Neuronal stem cell (in vitro differentiated cells): ENCODE measurements at regions not wholly inside any gene's neighbourhood (a gene's known extent, or its start where the extent isn't known, plus 50 kb on each side); places are given as distances from the start of the nearest gene placed in this dataset.

Experiments used
- DNase-seq: peaks from one replicate; pipeline ENCODE4 v3.0.0-alpha.2; 2013; ENCODE audit warnings: low spot score
- H2AFZ ChIP-seq: one replicate; pipeline ENCODE4 v1.6.1; 2013; ENCODE audit warnings: mild to moderate bottlenecking, low read length, inconsistent platforms
- H2AK5ac ChIP-seq: 2 replicates; pipeline ENCODE4 v1.6.1; 2013; ENCODE audit warnings: low read depth, mild to moderate bottlenecking, inconsistent platforms, low read length, moderate library complexity, mixed read lengths
- H2BK120ac ChIP-seq: 2 replicates; pipeline ENCODE4 v1.6.1; 2013; ENCODE audit warnings: low read depth, mild to moderate bottlenecking, inconsistent platforms, low read length, moderate library complexity, mixed read lengths
- H2BK12ac ChIP-seq: one replicate; pipeline ENCODE4 v1.6.1; 2013; ENCODE audit warnings: low read length, inconsistent platforms
- H2BK15ac ChIP-seq: 2 replicates; pipeline ENCODE4 v1.6.1; 2013; ENCODE audit warnings: mild to moderate bottlenecking, low read length, inconsistent platforms, mixed read lengths
- H2BK5ac ChIP-seq: one replicate; pipeline ENCODE4 v1.6.1; 2013; ENCODE audit warnings: inconsistent platforms, mild to moderate bottlenecking, low read length, moderate library complexity
- H3K14ac ChIP-seq: one replicate; pipeline ENCODE4 v1.6.1; 2013; ENCODE audit warnings: low read length, inconsistent platforms
- H3K18ac ChIP-seq: 2 replicates; pipeline ENCODE4 v1.6.1; 2013; ENCODE audit warnings: low read length, inconsistent platforms
- H3K23ac ChIP-seq: 2 replicates; pipeline ENCODE4 v1.6.1; 2013; ENCODE audit warnings: low read depth, mild to moderate bottlenecking, mixed read lengths, low read length, inconsistent platforms; ENCODE audit not compliant: poor library complexity
- H3K27ac ChIP-seq: replicated peaks from 3 replicates; pipeline ENCODE4 v1.5.1; 2013; ENCODE audit warnings: low read length, inconsistent platforms
- H3K27me3 ChIP-seq, 3 experiments: 2 replicates each; pipeline ENCODE4 v1.6.1; 2013; ENCODE audit warnings: low read length in 3 of 3, mild to moderate bottlenecking in 2 of 3, inconsistent platforms in 1 of 3, low read depth in 1 of 3, mixed read lengths in 1 of 3, moderate library complexity in 1 of 3; ENCODE audit not compliant: control insufficient read depth in 3 of 3, insufficient read depth in 3 of 3
- H3K36me3 ChIP-seq, 2 donors: replicated peaks in 1 of 2; 2 replicates each; pipeline ENCODE4 v1.6.1; 2013; ENCODE audit warnings: low read length in 2 of 2; ENCODE audit not compliant: control insufficient read depth in 2 of 2, insufficient read depth in 2 of 2
- H3K4ac ChIP-seq: 2 replicates; pipeline ENCODE4 v1.6.1; 2013; ENCODE audit warnings: inconsistent platforms, mild to moderate bottlenecking, low read length, moderate library complexity
- H3K4me1 ChIP-seq, 2 donors: 1 replicate in 1 of 2; 2 replicates in 1 of 2; pipeline ENCODE4 v1.6.1; 2013; ENCODE audit warnings: low read length in 2 of 2, low read depth in 1 of 2; ENCODE audit not compliant: control insufficient read depth in 2 of 2, insufficient read depth in 1 of 2
- H3K4me2 ChIP-seq: one replicate; pipeline ENCODE4 v1.6.1; 2013; ENCODE audit warnings: mild to moderate bottlenecking, low read length, inconsistent platforms; ENCODE audit not compliant: insufficient read depth, poor library complexity, severe bottlenecking
- H3K4me3 ChIP-seq, 2 donors: 2 replicates each; pipeline ENCODE4 v1.5.1; 2013; ENCODE audit warnings: low read length in 2 of 2, mild to moderate bottlenecking in 2 of 2, inconsistent platforms in 1 of 2, moderate library complexity in 1 of 2
- H3K79me1 ChIP-seq: one replicate; pipeline ENCODE4 v1.6.1; 2013; ENCODE audit warnings: low read depth, mild to moderate bottlenecking, inconsistent platforms, low read length, moderate library complexity
- H3K9ac ChIP-seq: one replicate; pipeline ENCODE4 v1.6.1; 2013; ENCODE audit warnings: mild to moderate bottlenecking, low read depth, low read length, inconsistent platforms; ENCODE audit not compliant: poor library complexity
- H3K9me3 ChIP-seq, 2 donors: replicated peaks in 1 of 2; 2 replicates each; pipeline versions ENCODE3 to v1.6.1; 2013; ENCODE audit warnings: low read length in 2 of 2, mild to moderate bottlenecking in 2 of 2, inconsistent platforms in 1 of 2, low read depth in 1 of 2, mixed read lengths in 1 of 2, moderate library complexity in 1 of 2; ENCODE audit not compliant: control insufficient read depth in 2 of 2, insufficient read depth in 1 of 2
- H4K8ac ChIP-seq: one replicate; pipeline ENCODE4 v1.6.1; 2013; ENCODE audit warnings: low read depth, mild to moderate bottlenecking, inconsistent platforms, low read length, moderate library complexity
- H4K91ac ChIP-seq: one replicate; pipeline ENCODE4 v1.6.1; 2013; ENCODE audit warnings: low read length, low read depth, mild to moderate bottlenecking, inconsistent platforms; ENCODE audit not compliant: poor library complexity
- WGBS, 2 donors: extraction: QIAGEN DNeasy Blood & Tissue Kit; methylation state at CpG; one replicate each; pipeline ENCODE4 v1.1.7; 2013; ENCODE audit warnings: missing lambda C conversion rate in 2 of 2, mixed read lengths in 1 of 2; ENCODE audit not compliant: insufficient read length in 2 of 2, insufficient replicate concordance in 1 of 2; ENCODE audit errors: extremely low coverage in 2 of 2; 5-methylcytosine and 5-hydroxymethylcytosine counted together

DNA sequence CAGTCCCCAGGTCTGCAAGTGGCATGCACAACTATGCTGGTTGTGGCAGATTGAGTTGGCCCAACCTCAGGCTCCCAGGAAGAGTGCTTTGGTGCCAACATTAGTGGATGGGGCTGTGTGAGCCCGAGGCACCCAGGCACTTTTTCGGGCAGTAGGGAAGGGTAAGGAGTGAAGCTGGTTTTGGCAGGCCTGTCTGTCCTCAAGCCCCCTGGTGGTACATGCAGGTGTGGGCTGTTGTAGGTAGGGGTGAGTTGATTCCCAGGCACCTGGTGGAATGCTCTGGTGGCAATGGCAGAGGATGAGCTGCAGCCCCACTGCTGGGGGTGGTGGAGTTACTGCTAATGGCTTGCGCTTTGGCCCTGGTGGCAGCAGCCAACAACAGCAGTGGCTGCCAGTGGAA lies 723.7 kb upstream of the SLITRK1 start:
- H2BK120ac ChIP-seq, result peak overlapping the region; percentile 41
- H3K9ac ChIP-seq, result no peak overlapping the region
- no peak overlapping the region for H2AFZ ChIP-seq
- H3K4me1 ChIP-seq, result no peaks in the 10 kb centered on the region
- H3K79me1 ChIP-seq, result no peaks in the 10 kb centered on the region
- H3K4me2 ChIP-seq, result no peak overlapping the region
- DNase-seq, result no peak
- no peak overlapping the region for H3K4ac ChIP-seq
- no peak overlapping the region for H2BK5ac ChIP-seq
- H4K8ac ChIP-seq, result no peak overlapping the region
- peak overlapping the region; percentile 12 for H3K18ac ChIP-seq
- no peak overlapping the region for H3K27ac ChIP-seq
- no peak overlapping the region for H3K23ac ChIP-seq
- no peak overlapping the region for H2BK15ac ChIP-seq
- no peaks in the 10 kb centered on the region for H3K9me3 ChIP-seq
- H3K27me3 ChIP-seq, result no peaks in the 10 kb centered on the region
- H3K36me3 ChIP-seq, result no peaks in the 10 kb centered on the region
- H2BK12ac ChIP-seq, result no peak overlapping the region
- no peak overlapping the region for H3K4me3 ChIP-seq
- H4K91ac ChIP-seq, result no peak overlapping the region
- peak overlapping the region; percentile 85 for H2AK5ac ChIP-seq
- no peak overlapping the region for H3K14ac ChIP-seq
- no CpG with 5 or more reads among the region's 3 CpGs for WGBS, 2 donors

DNA sequence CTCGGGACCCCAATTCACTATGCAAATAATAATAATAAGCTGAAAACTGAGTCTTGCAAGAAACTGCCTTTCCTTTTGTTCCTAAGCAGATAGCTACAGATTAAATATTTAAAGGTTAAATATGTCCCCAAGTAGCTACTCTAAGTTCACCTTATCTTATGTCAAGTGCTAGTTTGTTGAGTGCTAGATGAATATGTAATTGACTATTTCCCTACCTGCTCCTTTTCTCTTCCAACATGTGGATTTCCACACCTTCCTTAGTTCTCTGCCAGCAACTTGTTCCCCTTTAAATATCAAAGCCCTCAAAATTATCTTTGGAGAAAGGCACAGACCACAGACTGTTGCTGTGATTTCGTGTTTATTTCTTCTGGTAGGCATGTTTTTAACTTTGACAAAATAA lies 709.2 kb upstream of the SLITRK1 start:
- H3K27ac ChIP-seq, result no peak overlapping the region
- H3K27me3 ChIP-seq, result no peaks in the 10 kb centered on the region
- H3K9me3 ChIP-seq, result peaks cover 0 to 3% of the 10 kb centered on the region in 2 donors
- H3K4me2 ChIP-seq, result no peak overlapping the region
- H3K36me3 ChIP-seq, result no peaks in the 10 kb centered on the region
- WGBS, 2 donors, result no CpG with 5 or more reads among the region's 2 CpGs
- H3K14ac ChIP-seq, result no peak overlapping the region
- no peak overlapping the region for H2BK12ac ChIP-seq
- H2AK5ac ChIP-seq, result no peak overlapping the region
- H4K91ac ChIP-seq, result no peak overlapping the region
- H3K23ac ChIP-seq, result no peak overlapping the region
- no peak overlapping the region for H3K9ac ChIP-seq
- H3K4ac ChIP-seq, result no peak overlapping the region
- no peak overlapping the region for H3K4me3 ChIP-seq
- no peaks in the 10 kb centered on the region for H3K4me1 ChIP-seq
- no peak overlapping the region for H2AFZ ChIP-seq
- no peak overlapping the region for H2BK15ac ChIP-seq
- H2BK120ac ChIP-seq, result no peak overlapping the region
- no peak overlapping the region for H3K18ac ChIP-seq
- no peak for DNase-seq
- H2BK5ac ChIP-seq, result no peak overlapping the region
- H3K79me1 ChIP-seq, result no peaks in the 10 kb centered on the region
- no peak overlapping the region for H4K8ac ChIP-seq

DNA sequence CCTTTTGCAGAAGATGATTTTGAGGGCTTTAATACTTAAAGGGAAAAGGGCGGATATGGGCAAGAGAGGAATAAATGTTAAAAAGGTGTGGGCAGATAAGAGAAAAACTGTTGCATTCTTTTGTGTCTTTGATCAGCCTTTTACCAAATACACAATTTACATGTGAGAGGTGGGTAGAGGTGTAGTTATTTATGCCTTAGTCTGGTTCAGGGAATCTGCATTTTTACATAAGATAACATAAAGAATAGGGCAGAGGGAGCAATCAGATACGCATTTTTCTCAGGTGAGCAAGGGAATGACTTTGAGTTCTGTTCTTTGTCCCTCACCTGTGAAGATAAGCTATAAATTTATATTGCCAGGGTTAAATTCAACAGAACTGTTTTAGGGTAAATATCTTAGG lies 708.4 kb upstream of the SLITRK1 start:
- Histone ChIP-seq H4K91ac (no peak overlapping the region), H2BK15ac (no peak overlapping the region), H3K27ac (no peak overlapping the region), H3K9ac (no peak overlapping the region), H2BK120ac (no peak overlapping the region), H3K4me2 (no peak overlapping the region), H3K4me1 (no peaks in the 10 kb centered on the region), H3K27me3 (no peaks in the 10 kb centered on the region), H2AK5ac (no peak overlapping the region), H3K4me3 (no peak overlapping the region), H3K9me3 (peaks cover 0 to under 1% of the 10 kb centered on the region in 2 donors), H3K18ac (no peak overlapping the region), H4K8ac (no peak overlapping the region), H3K36me3 (no peaks in the 10 kb centered on the region), H3K79me1 (no peaks in the 10 kb centered on the region), H2AFZ (no peak overlapping the region), H3K4ac (no peak overlapping the region), H3K14ac (no peak overlapping the region), H2BK5ac (no peak overlapping the region), H3K23ac (no peak overlapping the region), H2BK12ac (no peak overlapping the region)
- DNase-seq, result no peak
- no CpG with 5 or more reads among the region's 2 CpGs for WGBS, 2 donors

DNA sequence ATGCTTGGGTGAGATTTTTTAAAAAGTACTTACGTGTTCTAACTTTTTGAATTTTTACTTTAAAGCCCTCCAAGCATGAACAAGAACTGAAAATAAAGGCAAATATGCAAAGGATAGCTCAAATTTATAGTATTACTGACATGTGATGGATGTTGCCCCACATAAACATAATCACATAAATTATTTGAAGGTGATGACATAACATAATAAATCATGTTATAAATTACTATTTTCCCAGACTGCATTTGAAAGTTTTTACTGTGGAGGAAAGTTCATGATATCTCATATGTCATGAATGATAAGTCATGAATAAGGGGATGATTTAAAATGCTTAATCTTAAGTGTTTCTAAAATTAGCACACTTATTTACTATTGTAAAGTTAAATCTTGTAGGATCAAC lies 705.7 kb upstream of the SLITRK1 start:
- Histone ChIP-seq H2BK5ac (no peak overlapping the region), H3K23ac (no peak overlapping the region), H3K4ac (no peak overlapping the region), H3K4me3 (no peak overlapping the region), H3K27ac (no peak overlapping the region), H2BK120ac (no peak overlapping the region), H3K14ac (no peak overlapping the region), H3K9ac (no peak overlapping the region), H2BK15ac (no peak overlapping the region), H2BK12ac (no peak overlapping the region), H4K91ac (no peak overlapping the region), H3K9me3 (no peaks in the 10 kb centered on the region), H3K36me3 (no peaks in the 10 kb centered on the region), H2AK5ac (no peak overlapping the region), H3K18ac (no peak overlapping the region), H4K8ac (no peak overlapping the region), H2AFZ (no peak overlapping the region), H3K79me1 (no peaks in the 10 kb centered on the region), H3K4me1 (peaks cover 0 to 4% of the 10 kb centered on the region in 2 donors), H3K27me3 (no peaks in the 10 kb centered on the region), H3K4me2 (no peak overlapping the region)
- no peak for DNase-seq
- no CpG with 5 or more reads among the region's 1 CpG for WGBS, 2 donors
